ENCODE measurements at regions not wholly inside any gene's neighbourhood (a gene's known extent, or its start where the extent isn't known, plus 50 kb on each side); places are given as distances from the start of the nearest gene placed in this dataset.

- no peak for TF ChIP-seq CTCF (IDR thresholded peaks at IDR 0.05; ENCODE audit: partially characterized antibody, unreplicated experiment)
- H3K4me3 Mint-ChIP-seq (ENCODE audit: unreplicated experiment): no peak overlapping the region
- no peaks in the 10 kb centered on the region for H3K9me3 Mint-ChIP-seq (ENCODE audit: unreplicated experiment)
- H3K27ac Mint-ChIP-seq (ENCODE audit: unreplicated experiment): no peak overlapping the region
- H3K4me1 Mint-ChIP-seq (ENCODE audit: low read depth, unreplicated experiment): peaks cover 4% of the 10 kb centered on the region
- no peak for DNase-seq
- H3K27me3 Mint-ChIP-seq (ENCODE audit: unreplicated experiment): peaks cover 3% of the 10 kb centered on the region
- peaks cover 4% of the 10 kb centered on the region for H3K36me3 Mint-ChIP-seq (ENCODE audit: unreplicated experiment)
Observed at GRCh38 chr16:22425036-22425801, 50.8 kb upstream of the CDR2 start.

- Mint-ChIP-seq H3K27me3 (ENCODE audit: unreplicated experiment) (peaks cover 3% of the 10 kb centered on the region), H3K4me1 (ENCODE audit: low read depth, unreplicated experiment) (peaks cover 2% of the 10 kb centered on the region), H3K27ac (ENCODE audit: unreplicated experiment) (no peak overlapping the region), H3K36me3 (ENCODE audit: unreplicated experiment) (peaks cover 4% of the 10 kb centered on the region), H3K4me3 (ENCODE audit: unreplicated experiment) (no peak overlapping the region), H3K9me3 (ENCODE audit: unreplicated experiment) (no peaks in the 10 kb centered on the region)
- TF ChIP-seq CTCF (IDR thresholded peaks at IDR 0.05; ENCODE audit: partially characterized antibody, unreplicated experiment): no peak
- DNase-seq: no peak
Observed at GRCh38 chr16:22424161-22424937, 49.9 kb upstream of the CDR2 start.
